ENCODE measurements at regions not wholly inside any gene's neighbourhood (a gene's known extent, or its start where the extent isn't known, plus 50 kb on each side); places are given as distances from the start of the nearest gene placed in this dataset.

GRCh38 chr1:184260382-184260781 is 126.4 kb upstream of the C1orf21 start:
- FAIRE-seq, result no peak
- DNase-seq (ENCODE audit: extremely low spot score, insufficient read length, low read depth), result no peak

- DNase-seq (ENCODE audit: extremely low spot score, insufficient read length, low read depth), result no peak
- FAIRE-seq, result no peak
Observed at GRCh38 chr1:184262109-184262508, 124.7 kb upstream of the C1orf21 start.

GRCh38 chr1:184267747-184268146 is 119.1 kb upstream of the C1orf21 start:
- no peak for FAIRE-seq
- no peak for DNase-seq (ENCODE audit: extremely low spot score, insufficient read length, low read depth)

GRCh38 chr1:184270556-184270955 is 116.3 kb upstream of the C1orf21 start:
- no peak for FAIRE-seq
- DNase-seq (ENCODE audit: extremely low spot score, insufficient read length, low read depth), result no peak

- FAIRE-seq, result no peak
- DNase-seq (ENCODE audit: extremely low spot score, insufficient read length, low read depth), result no peak
Observed at GRCh38 chr1:184272175-184272866, 114.5 kb upstream of the C1orf21 start.

GRCh38 chr1:184276416-184276815 is 110.4 kb upstream of the C1orf21 start:
- FAIRE-seq (no peak), DNase-seq (ENCODE audit: extremely low spot score, insufficient read length, low read depth) (no peak)

- no peak for FAIRE-seq
Observed at GRCh38 chr1:184279911-184280458, 106.8 kb upstream of the C1orf21 start.

GRCh38 chr1:184283999-184284398 is 102.8 kb upstream of the C1orf21 start:
- DNase-seq (ENCODE audit: extremely low spot score, insufficient read length, low read depth) (no peak), FAIRE-seq (no peak)

More at GRCh38 chr1:184279911-184280458, 106.8 kb upstream of the C1orf21 start:
- no peak for DNase-seq (ENCODE audit: extremely low spot score, insufficient read length, low read depth)

GRCh38 chr1:184284900-184285299 is 101.9 kb upstream of the C1orf21 start:
- no peak for DNase-seq (ENCODE audit: extremely low spot score, insufficient read length, low read depth)
- FAIRE-seq, result no peak

GRCh38 chr1:184285401-184286087 is 101.3 kb upstream of the C1orf21 start:
- no peak for FAIRE-seq
- DNase-seq (ENCODE audit: extremely low spot score, insufficient read length, low read depth), result no peak

- DNase-seq (ENCODE audit: extremely low spot score, insufficient read length, low read depth), result no peak
Observed at GRCh38 chr1:184287001-184287400, 99.8 kb upstream of the C1orf21 start.

GRCh38 chr1:184289825-184290550 is 96.8 kb upstream of the C1orf21 start:
- FAIRE-seq, result no peak
- no peak for DNase-seq (ENCODE audit: extremely low spot score, insufficient read length, low read depth)

More at GRCh38 chr1:184287001-184287400, 99.8 kb upstream of the C1orf21 start:
- no peak for FAIRE-seq

- FAIRE-seq (no peak), DNase-seq (ENCODE audit: extremely low spot score, insufficient read length, low read depth) (no peak)
Observed at GRCh38 chr1:184291701-184292100, 95.1 kb upstream of the C1orf21 start.

- no peak for DNase-seq (ENCODE audit: extremely low spot score, insufficient read length, low read depth)
- FAIRE-seq, result no peak
Observed at GRCh38 chr1:184292101-184292500, 94.7 kb upstream of the C1orf21 start.

- DNase-seq (ENCODE audit: extremely low spot score, insufficient read length, low read depth) (no peak), FAIRE-seq (no peak)
Observed at GRCh38 chr1:184294101-184294500, 92.7 kb upstream of the C1orf21 start.

- no peak for DNase-seq (ENCODE audit: extremely low spot score, insufficient read length, low read depth)
Observed at GRCh38 chr1:184296466-184297243, 90.2 kb upstream of the C1orf21 start.

GRCh38 chr1:184297244-184297750 is 89.5 kb upstream of the C1orf21 start:
- DNase-seq (ENCODE audit: extremely low spot score, insufficient read length, low read depth) (no peak), FAIRE-seq (no peak)

More at GRCh38 chr1:184296466-184297243, 90.2 kb upstream of the C1orf21 start:
- FAIRE-seq, result no peak

- no peak for DNase-seq (ENCODE audit: extremely low spot score, insufficient read length, low read depth)
- no peak for FAIRE-seq
Observed at GRCh38 chr1:184298440-184299405, 88.1 kb upstream of the C1orf21 start.

GRCh38 chr1:184299406-184299790 is 87.4 kb upstream of the C1orf21 start:
- no peak for FAIRE-seq

More at GRCh38 chr1:184299406-184299790, 87.4 kb upstream of the C1orf21 start:
- no peak for DNase-seq (ENCODE audit: extremely low spot score, insufficient read length, low read depth)

All from GM18507 (cell line).